RCC 7860 (cell line): ENCODE measurements at regions not wholly inside any gene's neighbourhood (a gene's known extent, or its start where the extent isn't known, plus 50 kb on each side); places are given as distances from the start of the nearest gene placed in this dataset.
"Not testable (repeated sequence)": the region's sequence is repeated elsewhere in the genome, so short reads cannot be mapped to it uniquely, and the experiment has no call there.

ENCODE experiments used
- DNase-seq: peaks from one replicate; pipeline ENCODE4 v3.0.0-alpha.2; 2015; ENCODE audit warnings: low spot score
- FAIRE-seq: peaks from 2 replicates; lab custom pipeline; 2012; peaks lifted over from hg19 to GRCh38; lab: Jason Lieb, UNC

GRCh38 chr14:43764433-43764832 lies 742.6 kb downstream of the FSCB start:
- no peak for FAIRE-seq
- no peak for DNase-seq

DNA sequence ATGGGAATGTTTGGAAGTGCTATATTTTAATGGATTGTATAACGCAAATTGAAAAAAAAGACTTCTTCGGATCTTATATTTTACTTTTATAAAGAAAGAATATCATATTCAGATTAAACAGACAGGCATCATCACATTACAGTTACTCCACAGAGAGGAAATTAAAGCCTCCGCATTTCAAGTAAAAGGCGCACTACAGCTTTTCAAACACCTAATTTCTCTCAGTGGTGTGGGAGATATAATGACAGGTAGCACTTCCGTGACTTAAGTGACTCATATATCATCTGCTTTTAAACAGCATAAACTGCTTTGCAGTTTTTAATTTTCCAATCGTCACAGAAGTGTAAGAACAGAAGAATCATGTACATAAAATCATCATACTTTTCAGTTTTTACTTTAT lies 751.4 kb downstream of the FSCB start:
- FAIRE-seq = no peak
- DNase-seq = no peak

GRCh38 chr14:43754838-43755237 lies 752.2 kb downstream of the FSCB start:
- no peak for FAIRE-seq

GRCh38 chr14:43745746-43746145 lies 761.3 kb downstream of the FSCB start:
- no peak for FAIRE-seq
- no peak for DNase-seq

More at GRCh38 chr14:43754838-43755237, 752.2 kb downstream of the FSCB start:
- no peak for DNase-seq

DNA sequence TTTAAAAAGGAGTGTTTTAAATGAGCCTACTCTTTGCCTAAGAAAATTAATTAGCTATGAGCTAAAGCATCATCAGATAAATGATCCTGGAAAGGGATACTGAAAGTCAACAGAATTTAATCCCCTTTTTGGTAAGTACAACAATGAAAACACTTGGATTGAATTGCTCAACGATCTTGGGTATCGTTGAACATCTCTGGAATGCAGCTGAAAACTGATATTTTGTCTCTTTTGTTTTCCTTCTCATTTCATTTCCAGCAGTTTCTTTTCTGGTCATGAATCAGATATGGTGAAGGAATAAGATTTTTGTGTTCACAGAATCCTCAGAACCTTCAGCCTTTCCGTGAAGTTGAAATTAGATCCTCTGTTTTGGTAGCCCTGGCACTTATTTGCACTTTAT lies 771.2 kb downstream of the FSCB start:
- DNase-seq = no peak
- no peak for FAIRE-seq

- FAIRE-seq (no peak), DNase-seq (no peak)
Measured at GRCh38 chr14:43729143-43729542, 777.9 kb downstream of the FSCB start.

DNA sequence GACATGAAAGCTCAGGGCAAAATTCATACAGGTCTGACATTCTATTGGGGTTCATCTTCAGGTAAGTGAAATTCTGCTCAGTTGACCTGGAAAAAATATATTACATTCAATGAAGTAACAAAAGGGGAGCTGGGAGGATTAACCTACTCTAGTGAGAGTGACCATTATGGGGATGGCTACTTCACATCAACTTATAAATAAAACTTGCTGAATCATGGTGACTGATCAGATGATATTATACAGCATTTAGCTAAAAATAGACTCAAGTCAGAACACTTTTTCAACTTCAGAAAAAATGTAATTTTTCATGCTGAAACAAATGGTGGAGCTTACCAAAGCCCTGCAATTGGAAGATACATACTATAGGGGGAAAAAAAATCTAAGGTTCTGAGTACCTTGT lies 800.2 kb downstream of the FSCB start:
- FAIRE-seq = no peak
- no peak for DNase-seq

DNA sequence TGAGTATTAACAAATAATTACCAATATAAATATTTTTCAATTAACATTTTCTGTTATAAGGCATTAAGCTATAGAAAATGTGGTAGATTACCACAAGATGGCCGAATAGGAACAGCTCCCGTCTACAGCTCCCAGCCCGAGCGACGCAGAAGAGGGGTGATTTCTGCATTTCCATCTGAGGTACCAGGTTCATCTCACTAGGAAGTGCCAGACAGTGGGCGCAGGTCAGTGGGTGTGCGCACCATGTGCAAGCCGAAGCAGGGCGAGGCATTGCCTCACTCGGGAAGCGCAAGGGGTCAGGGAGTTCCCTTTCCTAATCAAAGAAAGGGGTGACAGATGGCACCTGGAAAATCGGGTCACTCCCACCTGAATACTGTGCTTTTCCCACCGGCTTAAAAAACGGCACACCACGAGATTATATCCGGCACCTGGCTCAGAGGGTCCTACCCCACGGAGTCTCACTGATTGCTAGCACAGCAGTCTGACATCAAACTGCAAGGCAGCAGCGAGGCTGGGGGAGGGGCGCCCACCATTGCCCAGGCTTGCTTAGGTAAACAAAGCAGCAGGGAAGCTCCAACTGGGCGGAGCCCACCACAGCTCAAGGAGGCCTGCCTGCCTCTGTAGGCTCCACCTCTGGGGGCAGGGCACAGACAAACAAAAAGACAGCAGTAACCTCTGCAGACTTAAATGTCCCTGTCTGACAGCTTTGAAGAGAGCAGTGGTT lies 808.4 kb downstream of the FSCB start:
- not testable (repeated sequence) for DNase-seq, FAIRE-seq

DNA sequence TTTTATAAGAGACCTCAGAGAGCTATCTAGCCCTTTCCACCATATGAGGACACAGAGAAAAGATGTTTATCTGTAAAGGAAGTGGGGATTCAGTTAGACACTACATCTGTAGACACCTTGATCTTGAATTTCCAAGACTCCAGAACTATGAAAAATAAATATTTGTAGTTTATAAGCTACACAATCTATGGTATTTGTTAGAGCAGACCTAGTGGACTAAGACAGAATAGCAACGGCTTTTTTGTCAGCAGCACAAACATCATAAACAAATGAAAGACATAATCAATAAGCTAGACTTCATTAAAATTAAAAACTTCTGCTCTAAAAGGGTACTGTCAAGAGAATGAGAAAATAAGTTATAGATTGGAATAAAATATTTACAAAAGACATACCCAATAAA lies 810.1 kb downstream of the FSCB start:
- FAIRE-seq (no peak), DNase-seq (no peak)

GRCh38 chr14:43692706-43693105 lies 814.4 kb downstream of the FSCB start:
- FAIRE-seq = no peak

DNA sequence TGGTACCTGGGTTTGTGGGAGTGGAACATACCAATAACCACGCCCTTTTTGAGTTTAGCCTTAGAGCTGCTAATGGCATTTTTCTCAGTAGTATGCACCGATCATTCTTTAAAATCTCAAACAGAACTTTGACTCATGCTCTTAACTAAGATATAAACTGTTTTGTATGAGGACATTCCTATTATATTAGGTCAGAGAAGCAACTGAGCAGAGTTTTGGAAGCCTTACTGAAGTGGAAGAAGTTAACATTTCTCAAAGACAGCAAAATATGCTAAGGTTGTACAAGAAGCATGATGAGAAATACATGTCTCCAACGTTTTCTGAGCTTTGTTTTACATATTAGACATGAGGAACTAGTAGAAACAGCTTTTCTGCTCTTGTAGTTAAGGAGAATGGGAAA lies 819.2 kb downstream of the FSCB start:
- DNase-seq (peak; percentile 3), FAIRE-seq (no peak)

More at GRCh38 chr14:43692706-43693105, 814.4 kb downstream of the FSCB start:
- no peak for DNase-seq

GRCh38 chr14:43677581-43677980 lies 829.5 kb downstream of the FSCB start:
- FAIRE-seq = no peak
- no peak for DNase-seq

GRCh38 chr14:43674273-43674672 lies 832.8 kb downstream of the FSCB start:
- FAIRE-seq (no peak), DNase-seq (no peak)

DNA sequence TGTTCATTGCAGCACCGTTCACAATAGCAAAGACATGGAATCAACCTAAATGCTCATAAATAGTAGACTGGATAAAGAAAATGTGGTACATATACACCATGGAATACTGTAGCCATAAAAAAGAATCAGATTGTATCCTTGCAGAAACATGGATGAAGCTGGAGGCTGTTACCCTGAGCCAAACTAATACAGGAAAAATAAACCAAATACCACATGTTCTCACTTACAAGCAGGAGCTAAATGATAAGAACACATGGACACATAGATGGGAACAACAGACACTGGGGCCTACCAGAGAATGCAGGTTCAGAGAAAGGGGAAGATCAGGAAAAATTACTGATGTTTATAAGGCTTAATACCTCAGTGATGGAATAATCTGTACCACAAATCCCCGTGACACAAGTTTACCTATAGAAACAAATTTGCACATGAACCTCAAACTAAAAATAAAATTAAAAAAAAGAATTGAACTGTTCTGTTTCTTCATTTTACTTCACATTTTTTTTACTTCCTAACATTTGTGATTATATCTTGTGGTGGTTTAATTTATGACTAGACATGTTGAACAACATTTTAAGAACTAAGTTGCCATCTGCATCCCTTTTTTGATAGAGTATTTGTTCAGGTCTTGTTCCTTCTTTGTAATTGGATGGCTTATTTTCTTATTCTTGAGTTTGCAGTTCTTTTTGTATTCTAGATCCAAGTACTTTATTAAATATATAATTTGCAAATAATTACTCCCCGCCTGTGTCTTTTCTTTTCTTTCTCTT lies 835.2 kb downstream of the FSCB start:
- no peak for FAIRE-seq

DNA sequence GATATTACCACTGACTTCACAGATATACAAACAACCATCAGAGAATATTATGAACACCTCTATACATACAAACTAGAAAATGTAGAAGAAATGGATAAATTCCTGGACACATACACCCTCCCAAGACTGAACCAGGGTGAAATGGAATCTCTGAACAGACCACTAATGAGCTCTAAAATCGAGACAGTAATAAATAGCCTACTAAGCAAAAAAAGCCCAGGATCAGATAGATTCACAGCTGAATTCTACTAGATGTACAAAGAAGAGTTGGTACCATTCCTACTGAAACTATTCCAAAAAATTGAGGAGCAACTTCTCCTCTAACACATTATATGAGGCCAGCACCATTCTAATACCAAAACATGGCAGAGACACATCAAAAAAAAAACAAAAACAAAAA lies 837.7 kb downstream of the FSCB start:
- no peak for DNase-seq
- FAIRE-seq = no peak

More for the DNA sequence above, 835.2 kb downstream of the FSCB start:
- DNase-seq = no peak

DNA sequence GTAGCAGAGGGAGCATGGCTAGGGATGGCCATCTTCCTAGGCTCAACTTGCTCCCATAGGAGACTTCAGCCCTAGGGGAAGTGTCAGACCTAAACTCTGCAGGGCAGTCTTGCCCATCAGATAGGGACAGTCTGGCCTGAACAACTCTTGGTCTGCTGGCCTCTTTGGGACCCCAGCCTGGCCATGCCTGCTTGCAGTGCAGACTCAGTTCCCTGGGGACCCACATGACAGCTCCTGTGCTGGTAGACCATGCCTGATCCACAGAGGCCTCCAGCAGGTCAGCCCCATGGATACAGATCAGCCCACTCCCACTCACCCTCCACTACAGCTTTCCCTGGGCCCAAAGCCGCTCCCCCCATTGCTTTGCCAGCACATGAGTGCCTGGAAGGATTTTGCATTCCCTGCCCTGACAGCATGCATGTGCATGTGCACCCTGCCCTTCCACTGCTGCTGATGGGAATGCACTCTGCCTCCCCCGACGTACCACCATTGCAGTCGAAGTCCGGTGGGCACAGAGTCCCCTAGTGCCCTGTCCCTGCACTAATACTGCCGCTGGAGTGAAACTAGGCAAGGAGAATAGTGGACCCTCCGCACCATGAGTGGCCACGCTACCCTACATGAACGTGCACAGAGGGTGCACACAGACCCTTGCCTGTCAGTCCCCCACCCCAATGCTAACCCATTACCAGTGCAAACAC lies 841.4 kb downstream of the FSCB start:
- FAIRE-seq (no peak), DNase-seq (no peak)

GRCh38 chr14:43655194-43655593 lies 851.9 kb downstream of the FSCB start:
- FAIRE-seq = not testable (repeated sequence)

GRCh38 chr14:43651896-43652295 lies 855.2 kb downstream of the FSCB start:
- FAIRE-seq (no peak), DNase-seq (no peak)

More at GRCh38 chr14:43655194-43655593, 851.9 kb downstream of the FSCB start:
- DNase-seq = not testable (repeated sequence)

DNA sequence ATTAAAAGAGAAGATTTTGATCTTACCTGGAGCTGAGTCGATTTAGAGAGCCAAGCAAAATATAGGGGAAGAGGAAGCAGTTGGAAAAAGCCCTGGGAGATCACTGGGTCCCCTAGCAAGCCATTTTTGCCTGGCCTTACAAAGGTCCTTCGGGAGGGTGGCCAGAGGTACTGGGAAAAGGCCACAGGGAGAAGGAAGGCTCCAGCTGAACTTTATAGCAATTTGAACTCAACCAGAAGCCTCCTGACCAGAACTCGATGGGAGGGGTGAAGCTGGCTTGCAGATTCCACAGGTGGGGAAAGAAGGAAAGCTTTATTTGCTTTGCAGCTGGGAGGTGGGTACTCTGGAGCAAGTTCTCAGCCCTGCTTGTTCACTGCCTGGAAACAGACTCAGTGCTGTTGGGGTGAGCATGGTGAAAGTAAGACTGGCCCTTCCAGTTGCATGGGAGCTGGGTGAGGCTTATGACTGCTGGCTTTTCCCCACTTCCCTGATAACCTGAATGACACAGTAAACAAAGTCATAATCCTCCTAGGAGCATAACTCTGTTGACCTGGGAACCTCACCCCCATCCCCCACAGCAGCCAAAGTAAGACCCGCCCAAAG lies 855.8 kb downstream of the FSCB start:
- no peak for DNase-seq
- no peak for FAIRE-seq

DNA sequence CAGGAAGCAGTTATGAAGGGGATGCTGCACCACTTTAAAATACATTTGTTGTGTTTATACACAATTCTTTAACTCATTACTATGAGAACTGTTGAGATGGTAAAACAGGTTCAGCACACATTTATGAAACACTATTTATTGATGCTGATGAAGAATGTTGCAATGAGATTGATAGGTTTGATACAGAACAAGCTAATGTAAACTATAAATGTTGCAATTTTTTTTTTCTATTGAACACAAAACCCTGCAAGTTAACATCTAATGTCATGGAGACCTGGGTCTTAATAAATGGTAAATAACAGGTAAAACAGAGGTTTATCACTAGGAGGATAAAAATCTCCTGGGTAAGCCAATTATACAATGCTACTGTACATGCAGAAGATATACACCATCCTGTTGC lies 857.6 kb downstream of the FSCB start:
- FAIRE-seq (no peak), DNase-seq (no peak)

- FAIRE-seq = no peak
- DNase-seq = no peak
Measured at GRCh38 chr14:43647302-43647701, 859.8 kb downstream of the FSCB start.
